Left lung (tissue), 4 donors: ENCODE measurements at regions not wholly inside any gene's neighbourhood (a gene's known extent, or its start where the extent isn't known, plus 50 kb on each side); places are given as distances from the start of the nearest gene placed in this dataset.

Experiments
- ATAC-seq: fragments of 200-7000 bp; cut with Tn5 transposase; one replicate; pipeline ENCODE4 v1.9.1; 2020; ENCODE audit warnings: moderate library complexity
- DNase-seq, 4 donors: peaks; one replicate each; pipeline ENCODE4 v3.0.0-alpha.2; 2013 to 2020
- H3K27ac ChIP-seq, 2 donors: fragments of 200-600 bp; sonication (generic) in 1 of 2; one replicate each; pipeline versions ENCODE4 v1.5.0 to v1.8.0; 2020 to 2021
- H3K27me3 ChIP-seq, 2 donors: fragments of 200-600 bp; sonication (generic) in 1 of 2; one replicate each; pipeline versions ENCODE4 v1.5.0 to v1.8.0; 2020 to 2021
- H3K36me3 ChIP-seq, 2 donors: fragments of 200-600 bp; sonication (generic) in 1 of 2; one replicate each; pipeline versions ENCODE4 v1.5.0 to v1.8.0; 2020 to 2021
- H3K4me1 ChIP-seq, 2 donors: fragments of 200-600 bp; one replicate each; pipeline ENCODE4 v1.8.0; 2021
- H3K4me3 ChIP-seq, 2 donors: fragments of 200-600 bp; sonication (generic) in 1 of 2; one replicate each; pipeline versions ENCODE4 v1.5.0 to v1.8.0; 2020 to 2021; ENCODE audit warnings: mild to moderate bottlenecking in 1 of 2
- H3K9me3 ChIP-seq, 2 donors: fragments of 200-600 bp; sonication (generic) in 1 of 2; one replicate each; pipeline versions ENCODE4 v1.5.0 to v1.8.0; 2020 to 2021
- CTCF ChIP-seq, 2 donors: fragments of 200-600 bp; sonication (generic) in 1 of 2; IDR thresholded peaks; one replicate each; pipeline versions ENCODE4 v1.5.0 to v1.8.0; 2021; ENCODE audit warnings: antibody characterized with exemption in 2 of 2
- intact Hi-C, 2 donors: fragments of 100-400 bp; cut with DNase I; formaldehyde crosslinking; loops; one replicate each; pipeline versions ENCODE4 v1.11.2 to v1.14.2; 2022
- donor health status: DM: no; HTN: yes; CAD: no.
- donor health status: DM: no; HTN: no; CAD: no.

GRCh38 chr21:41580758-41581554 is 73.0 kb upstream of the TMPRSS2 start:
- Histone ChIP-seq H3K4me3 (no peak overlapping the region), H3K27ac (no peak overlapping the region), H3K27me3 (no peaks in the 10 kb centered on the region), H3K9me3 (peaks cover 0 to 24% of the 10 kb centered on the region in 2 donors), H3K36me3 (no peaks in the 10 kb centered on the region), H3K4me1 (no peaks in the 10 kb centered on the region)
- ATAC-seq: no peak
- intact Hi-C loops: no loop called here
- DNase-seq: no peak
- no peak for TF ChIP-seq CTCF (IDR thresholded peaks at IDR 0.05)

GRCh38 chr21:41579692-41580091 is 71.7 kb upstream of the TMPRSS2 start:
- intact Hi-C loops: no loop called here
- peaks cover 0 to 24% of the 10 kb centered on the region in 2 donors for H3K9me3 ChIP-seq
- ATAC-seq (no peak), DNase-seq (no peak)
- H3K4me1 ChIP-seq: no peaks in the 10 kb centered on the region
- no peak for TF ChIP-seq CTCF (IDR thresholded peaks at IDR 0.05)
- no peaks in the 10 kb centered on the region for H3K36me3 ChIP-seq
- H3K27me3 ChIP-seq: no peaks in the 10 kb centered on the region
- no peak overlapping the region for H3K4me3 ChIP-seq
- no peak overlapping the region for H3K27ac ChIP-seq

DNA sequence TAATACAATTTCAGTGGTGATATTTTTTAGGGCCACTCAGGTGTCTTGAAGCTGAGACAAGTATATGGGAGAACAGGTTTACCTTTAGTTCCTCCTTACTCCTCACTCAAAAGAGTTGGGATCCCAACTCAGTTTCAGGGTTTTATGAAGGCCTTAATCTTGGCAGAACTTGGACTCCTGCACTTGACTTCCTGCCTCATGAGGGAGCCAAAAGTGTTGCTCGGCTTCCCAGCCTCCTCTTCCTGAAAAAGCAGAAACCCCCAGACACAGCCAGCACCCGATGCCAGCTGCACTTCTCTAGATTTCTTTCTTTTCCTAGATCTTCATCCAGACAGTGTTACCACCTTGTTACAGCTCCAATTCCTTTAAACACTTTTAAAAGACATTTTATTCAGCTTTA is 70.8 kb upstream of the TMPRSS2 start:
- intact Hi-C loops: no loop called here
- Histone ChIP-seq H3K4me1 (no peaks in the 10 kb centered on the region), H3K4me3 (no peak overlapping the region), H3K36me3 (no peaks in the 10 kb centered on the region), H3K27me3 (no peaks in the 10 kb centered on the region), H3K9me3 (peaks cover 0 to 24% of the 10 kb centered on the region in 2 donors), H3K27ac (no peak overlapping the region)
- ATAC-seq (no peak), DNase-seq (no peak)
- no peak for TF ChIP-seq CTCF (IDR thresholded peaks at IDR 0.05)

DNA sequence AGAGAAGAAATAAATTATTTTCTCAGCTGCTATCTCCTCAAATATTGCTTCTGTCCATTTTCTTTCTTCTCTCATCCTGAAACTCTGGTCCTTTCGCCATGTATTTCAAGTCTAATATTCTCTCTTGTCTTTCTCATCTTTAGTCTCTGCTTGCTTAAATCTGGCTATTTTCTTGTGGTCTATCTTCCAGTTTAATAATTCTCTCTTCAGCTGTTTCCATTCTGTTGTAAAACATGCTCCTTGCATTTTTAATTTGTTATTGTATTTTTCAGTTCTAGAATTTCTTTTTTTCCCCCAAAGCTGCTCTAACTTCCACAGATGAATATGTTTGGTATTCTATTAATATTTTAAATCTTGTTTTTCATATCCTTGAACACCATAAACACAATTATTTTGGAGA is 70.1 kb upstream of the TMPRSS2 start:
- H3K4me3 ChIP-seq: no peak overlapping the region
- no peak for ATAC-seq
- intact Hi-C loops: no loop called here
- H3K27ac ChIP-seq: no peak overlapping the region
- H3K9me3 ChIP-seq: peaks cover 0 to 24% of the 10 kb centered on the region in 2 donors
- H3K4me1 ChIP-seq: no peaks in the 10 kb centered on the region
- TF ChIP-seq CTCF (IDR thresholded peaks at IDR 0.05): no peak
- H3K36me3 ChIP-seq: no peaks in the 10 kb centered on the region
- no peak for DNase-seq
- no peaks in the 10 kb centered on the region for H3K27me3 ChIP-seq

- H3K36me3 ChIP-seq: no peaks in the 10 kb centered on the region
- no peak for TF ChIP-seq CTCF (IDR thresholded peaks at IDR 0.05)
- ATAC-seq (no peak), DNase-seq (no peak)
- H3K9me3 ChIP-seq: peaks cover 0 to 29% of the 10 kb centered on the region in 2 donors
- intact Hi-C loops: no loop called here
- H3K27me3 ChIP-seq: no peaks in the 10 kb centered on the region
- no peak overlapping the region for H3K27ac ChIP-seq
- no peak overlapping the region for H3K4me3 ChIP-seq
- H3K4me1 ChIP-seq: no peaks in the 10 kb centered on the region
These were observed 68.2 kb upstream of the TMPRSS2 start for GRCh38 chr21:41576013-41576615.
